Astrocyte (in vitro differentiated cells and primary cell): ENCODE measurements at regions not wholly inside any gene's neighbourhood (a gene's known extent, or its start where the extent isn't known, plus 50 kb on each side); places are given as distances from the start of the nearest gene placed in this dataset.

Source experiments
- DNase-seq: peaks from one replicate; pipeline ENCODE4 v3.0.0-alpha.2; 2010; ENCODE audit warnings: low read depth
- FAIRE-seq: peaks from 2 replicates; lab custom pipeline; 2011; peaks lifted over from hg19 to GRCh38; lab: Jason Lieb, UNC
- H2AFZ ChIP-seq: 2 replicates; pipeline ENCODE4 v1.6.0; 2012; ENCODE audit warnings: low read depth, low read length, inconsistent platforms
- H3K27ac ChIP-seq: 2 replicates; pipeline ENCODE4 v1.5.1; 2011; ENCODE audit warnings: low read depth, low read length, inconsistent platforms
- H3K27me3 ChIP-seq: 2 replicates; pipeline ENCODE4 v1.6.0; 2011; ENCODE audit warnings: low read length, inconsistent platforms; ENCODE audit not compliant: insufficient read depth
- H3K36me3 ChIP-seq: 2 replicates; pipeline ENCODE4 v1.5.1; 2011; ENCODE audit warnings: low read length, inconsistent platforms; ENCODE audit not compliant: insufficient read depth
- H3K4me1 ChIP-seq: 2 replicates; pipeline ENCODE4 v1.5.1; 2011; ENCODE audit warnings: low read length, inconsistent platforms; ENCODE audit not compliant: insufficient read depth
- H3K4me2 ChIP-seq: 2 replicates; pipeline ENCODE4 v1.6.0; 2012; ENCODE audit warnings: low read length, inconsistent platforms
- H3K4me3 ChIP-seq: 2 replicates; pipeline ENCODE4 v1.5.1; 2011; ENCODE audit warnings: low read depth, mild to moderate bottlenecking, low read length, inconsistent platforms; ENCODE audit not compliant: insufficient read depth
- H3K79me2 ChIP-seq: 2 replicates; pipeline ENCODE4 v1.6.0; 2012; ENCODE audit warnings: mild to moderate bottlenecking, low read length, inconsistent platforms; ENCODE audit not compliant: insufficient read depth
- H3K9ac ChIP-seq: 2 replicates; pipeline ENCODE4 v1.6.0; 2012; ENCODE audit warnings: mild to moderate bottlenecking, low read length, inconsistent platforms
- H3K9me3 ChIP-seq: 2 replicates; pipeline ENCODE4 v1.5.1; 2012; ENCODE audit warnings: low read depth, mild to moderate bottlenecking, low read length, inconsistent platforms; ENCODE audit not compliant: insufficient read depth
- H4K20me1 ChIP-seq: 2 replicates; pipeline ENCODE4 v1.6.0; 2012; ENCODE audit warnings: low read length, inconsistent platforms; ENCODE audit not compliant: insufficient read depth
- H3K27ac Mint-ChIP-seq: one replicate; pipeline ENCODE4 v1.8.0; 2021; ENCODE audit warnings: mild to moderate bottlenecking, mixed read lengths; ENCODE audit not compliant: unreplicated experiment
- H3K27me3 Mint-ChIP-seq: one replicate; pipeline ENCODE4 v1.8.0; 2021; ENCODE audit warnings: low read depth, mixed read lengths; ENCODE audit not compliant: unreplicated experiment
- H3K36me3 Mint-ChIP-seq: one replicate; pipeline ENCODE4 v1.8.0; 2021; ENCODE audit warnings: low read depth, mixed read lengths; ENCODE audit not compliant: unreplicated experiment
- H3K4me1 Mint-ChIP-seq: one replicate; pipeline ENCODE4 v1.8.0; 2021; ENCODE audit warnings: low read depth, mixed read lengths; ENCODE audit not compliant: unreplicated experiment
- H3K4me3 Mint-ChIP-seq: one replicate; pipeline ENCODE4 v1.8.0; 2021; ENCODE audit warnings: mild to moderate bottlenecking, moderate library complexity, mixed read lengths; ENCODE audit not compliant: unreplicated experiment
- H3K9me3 Mint-ChIP-seq: one replicate; pipeline ENCODE4 v1.8.0; 2021; ENCODE audit warnings: mild to moderate bottlenecking, mixed read lengths; ENCODE audit not compliant: unreplicated experiment
- CTCF ChIP-seq: IDR thresholded peaks from 2 replicates; pipeline ENCODE4 v1.5.1; 2011; ENCODE audit warnings: low read depth, mild to moderate bottlenecking, inconsistent platforms, low read length, moderate library complexity; ENCODE audit not compliant: insufficient read depth
- EZH2 ChIP-seq: IDR thresholded peaks from 2 replicates; pipeline ENCODE4 v1.6.1; 2012; ENCODE audit warnings: mild to moderate bottlenecking, low read length, inconsistent platforms; ENCODE audit not compliant: insufficient read depth

GRCh38 chr10:113291413-113291812 is 261.4 kb upstream of the HABP2 start:
- FAIRE-seq: no peak
- H3K79me2 ChIP-seq: no peaks in the 10 kb centered on the region
- H3K4me1 Mint-ChIP-seq: no peaks in the 10 kb centered on the region
- H3K9me3 ChIP-seq: no peaks in the 10 kb centered on the region
- H3K27ac ChIP-seq: no peak overlapping the region
- no peak overlapping the region for H3K27ac Mint-ChIP-seq
- no peaks in the 10 kb centered on the region for H3K4me1 ChIP-seq
- no peak for DNase-seq
- no peak for TF ChIP-seq EZH2
- no peak for TF ChIP-seq CTCF
- no peaks in the 10 kb centered on the region for H3K9me3 Mint-ChIP-seq
- H3K27me3 ChIP-seq: no peaks in the 10 kb centered on the region
- H3K9ac ChIP-seq: no peak overlapping the region
- H2AFZ ChIP-seq: no peak overlapping the region
- H3K4me3 Mint-ChIP-seq: no peak overlapping the region
- peaks cover 18% of the 10 kb centered on the region for H3K27me3 Mint-ChIP-seq
- no peaks in the 10 kb centered on the region for H3K36me3 Mint-ChIP-seq
- no peak overlapping the region for H3K4me3 ChIP-seq
- no peaks in the 10 kb centered on the region for H3K36me3 ChIP-seq
- H3K4me2 ChIP-seq: no peak overlapping the region
- no peaks in the 10 kb centered on the region for H4K20me1 ChIP-seq

GRCh38 chr10:113292086-113292485 is 260.8 kb upstream of the HABP2 start:
- Histone ChIP-seq H3K27me3 (no peaks in the 10 kb centered on the region), H3K27ac (no peak overlapping the region), H3K79me2 (no peaks in the 10 kb centered on the region), H4K20me1 (no peaks in the 10 kb centered on the region), H3K9ac (no peak overlapping the region), H3K4me2 (no peak overlapping the region), H3K9me3 (no peaks in the 10 kb centered on the region), H3K36me3 (no peaks in the 10 kb centered on the region), H3K4me3 (no peak overlapping the region), H2AFZ (no peak overlapping the region), H3K4me1 (no peaks in the 10 kb centered on the region)
- no peak for FAIRE-seq
- no peak overlapping the region for H3K4me3 Mint-ChIP-seq
- no peaks in the 10 kb centered on the region for H3K9me3 Mint-ChIP-seq
- TF ChIP-seq EZH2 (no peak), CTCF (no peak)
- H3K27ac Mint-ChIP-seq: no peak overlapping the region
- no peaks in the 10 kb centered on the region for H3K36me3 Mint-ChIP-seq
- peaks cover 4% of the 10 kb centered on the region for H3K4me1 Mint-ChIP-seq
- H3K27me3 Mint-ChIP-seq: peaks cover 14% of the 10 kb centered on the region
- DNase-seq: no peak

- Mint-ChIP-seq H3K27ac (no peak overlapping the region), H3K9me3 (no peaks in the 10 kb centered on the region), H3K27me3 (peaks cover 11% of the 10 kb centered on the region), H3K36me3 (no peaks in the 10 kb centered on the region), H3K4me3 (no peak overlapping the region), H3K4me1 (peaks cover 10% of the 10 kb centered on the region)
- no peak overlapping the region for H3K9ac ChIP-seq
- H3K4me1 ChIP-seq: peaks cover 6% of the 10 kb centered on the region
- H3K9me3 ChIP-seq: no peaks in the 10 kb centered on the region
- no peaks in the 10 kb centered on the region for H4K20me1 ChIP-seq
- H3K4me2 ChIP-seq: no peak overlapping the region
- no peaks in the 10 kb centered on the region for H3K79me2 ChIP-seq
- TF ChIP-seq EZH2: no peak
- TF ChIP-seq CTCF: no peak
- no peak overlapping the region for H3K4me3 ChIP-seq
- H3K27ac ChIP-seq: no peak overlapping the region
- no peaks in the 10 kb centered on the region for H3K27me3 ChIP-seq
- no peak for FAIRE-seq
- H3K36me3 ChIP-seq: no peaks in the 10 kb centered on the region
- no peak overlapping the region for H2AFZ ChIP-seq
- DNase-seq: no peak
These were observed 260.1 kb upstream of the HABP2 start for GRCh38 chr10:113292743-113293142.
